ENCODE measurements at regions not wholly inside any gene's neighbourhood (a gene's known extent, or its start where the extent isn't known, plus 50 kb on each side); places are given as distances from the start of the nearest gene placed in this dataset.
A peak's percentile ranks its signal among the peaks of the same experiment; 100 is the strongest.
"Not testable (repeated sequence)": the region's sequence is repeated elsewhere in the genome, so short reads cannot be mapped to it uniquely, and the experiment has no call there.

DNA sequence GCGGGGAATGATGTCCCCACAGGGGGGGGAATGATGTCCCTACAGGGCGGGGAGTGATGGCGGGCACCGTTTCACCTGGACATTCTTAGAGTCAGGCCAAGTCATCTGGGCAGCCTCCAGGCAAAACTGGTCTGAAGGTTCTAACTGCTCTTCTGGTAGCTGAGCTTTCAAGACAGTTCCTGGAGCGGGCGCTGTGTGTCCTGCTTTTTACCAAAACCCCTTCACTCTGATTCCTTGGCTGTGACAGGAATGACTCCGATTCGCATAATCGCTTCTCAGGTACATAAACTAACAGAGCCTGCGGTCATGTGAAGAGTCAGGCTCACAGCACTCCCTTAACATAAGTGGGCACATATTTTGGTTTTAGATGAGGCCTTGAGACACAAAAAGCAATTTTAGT, 836.0 kb downstream of the TRIML1 start:
- DNase-seq = no peak

DNA sequence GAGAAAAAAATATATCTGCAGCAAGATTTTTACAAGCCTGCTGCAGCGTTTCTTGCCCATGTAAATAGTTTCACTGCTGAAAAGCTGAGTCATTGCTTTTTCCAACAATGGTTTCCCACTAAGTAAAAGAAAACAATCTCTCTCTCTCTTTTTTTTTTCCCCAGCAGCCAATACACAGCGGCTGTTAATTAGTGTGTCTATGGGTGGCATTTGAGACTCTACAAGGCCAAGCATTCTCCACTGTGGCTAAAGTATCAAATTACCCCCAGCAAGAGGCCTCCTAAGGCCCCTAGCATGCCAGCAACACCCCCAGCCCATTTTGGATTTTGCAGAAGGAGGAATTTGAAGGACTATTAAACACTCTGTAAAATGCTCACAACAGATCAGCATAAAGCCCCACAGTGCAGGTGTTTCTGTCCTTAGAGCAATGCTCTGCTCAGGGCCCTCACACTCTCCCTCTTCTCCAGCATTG, 837.4 kb downstream of the TRIML1 start:
- DNase-seq = peak; percentile 78

DNA sequence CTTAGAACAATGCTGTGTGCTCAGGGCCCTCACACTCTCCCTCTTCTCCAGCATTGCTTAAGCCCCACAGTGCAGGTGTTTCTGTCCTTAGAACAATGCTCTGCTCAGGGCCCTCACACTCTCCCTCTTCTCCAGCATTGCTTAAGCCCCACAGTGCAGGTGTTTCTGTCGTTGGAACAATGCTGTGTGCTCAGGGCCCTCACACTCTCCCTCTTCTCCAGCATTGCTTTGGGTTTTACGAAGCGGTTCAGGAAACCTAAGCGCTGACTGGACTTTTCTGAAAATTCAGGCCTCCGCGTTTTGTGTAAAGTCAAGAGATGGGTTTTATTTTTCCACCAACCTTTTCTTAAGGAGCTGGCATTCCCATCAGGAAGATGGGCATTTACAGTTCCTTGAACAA, 838.0 kb downstream of the TRIML1 start:
- DNase-seq = peak; percentile 75

DNA sequence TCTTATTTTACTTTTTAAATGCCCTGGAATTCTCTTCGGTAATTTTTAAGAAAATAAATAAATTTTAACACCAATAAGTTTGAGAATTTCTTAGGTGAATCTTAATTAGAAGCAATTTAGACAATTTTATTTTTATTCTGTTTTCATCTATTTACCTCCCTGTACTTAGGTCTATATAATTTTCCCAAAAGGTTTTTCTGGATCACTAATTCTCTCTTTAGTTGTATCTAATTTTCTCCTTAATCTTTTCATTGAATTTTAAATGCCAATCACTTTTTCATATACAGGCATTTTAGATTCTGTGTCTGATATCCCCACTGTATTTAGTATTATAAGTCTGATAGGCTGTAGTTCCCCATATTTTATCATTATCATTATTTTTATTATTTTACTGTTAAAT, 845.3 kb downstream of the TRIML1 start:
- no peak for DNase-seq

DNA sequence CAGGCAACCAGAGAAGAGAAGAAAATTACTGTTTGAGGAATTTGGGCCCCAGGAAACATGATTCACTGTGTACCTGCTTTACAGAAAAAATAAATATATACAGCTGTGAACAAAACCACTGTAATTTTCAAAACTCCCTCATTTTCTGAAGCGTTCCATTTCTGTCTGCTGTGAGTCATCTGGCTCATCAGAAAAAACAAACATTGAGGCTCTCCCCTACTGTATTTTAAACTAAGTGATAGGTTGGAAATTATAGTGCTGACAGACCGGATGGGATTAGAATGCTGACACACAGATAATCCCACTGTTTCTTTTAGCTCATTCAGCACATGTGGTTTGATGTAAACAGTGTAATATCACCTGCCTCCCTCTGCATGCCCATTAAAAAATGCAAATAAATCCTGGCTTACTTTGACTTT, 847.0 kb downstream of the TRIML1 start:
- peak; percentile 86 for DNase-seq

DNA sequence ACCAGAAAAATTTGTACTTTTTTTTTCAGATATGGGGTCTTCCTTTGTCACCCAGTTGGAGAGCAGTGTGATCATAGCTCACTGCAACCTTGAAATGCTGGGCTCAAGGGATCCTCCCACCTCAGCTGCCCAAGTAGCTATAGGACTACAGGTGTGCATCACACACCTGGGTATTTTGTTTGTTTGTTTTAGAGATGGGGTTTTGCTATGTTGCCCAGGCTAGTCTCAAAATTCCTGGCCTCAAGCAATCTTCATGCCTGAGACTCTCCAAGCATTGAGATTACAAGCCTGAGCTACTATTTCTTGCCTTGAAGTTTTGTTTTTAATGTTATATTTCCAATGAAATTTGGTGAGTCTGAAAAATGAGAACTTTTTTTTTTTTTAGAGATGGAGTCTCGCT, 847.8 kb downstream of the TRIML1 start:
- peak; percentile 50 for DNase-seq

DNA sequence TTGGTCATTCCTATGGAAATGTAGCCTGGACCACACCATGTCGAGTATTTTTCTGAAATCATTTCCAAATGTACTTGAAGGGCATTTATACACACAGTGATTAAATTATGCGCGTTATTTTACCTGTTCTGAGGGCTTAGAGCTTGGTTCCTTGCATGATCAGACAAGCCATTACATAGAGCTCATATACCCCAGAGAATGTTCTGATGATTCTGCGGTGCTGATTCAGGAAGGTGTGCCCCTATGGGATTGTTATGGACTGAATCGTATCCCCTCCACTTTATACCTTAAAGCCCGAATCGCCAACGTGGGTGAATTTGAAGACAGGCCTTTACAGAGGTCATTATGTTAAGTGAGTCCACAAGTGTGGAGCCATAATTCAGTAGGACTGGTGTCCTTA, 848.9 kb downstream of the TRIML1 start:
- DNase-seq = no peak

DNA sequence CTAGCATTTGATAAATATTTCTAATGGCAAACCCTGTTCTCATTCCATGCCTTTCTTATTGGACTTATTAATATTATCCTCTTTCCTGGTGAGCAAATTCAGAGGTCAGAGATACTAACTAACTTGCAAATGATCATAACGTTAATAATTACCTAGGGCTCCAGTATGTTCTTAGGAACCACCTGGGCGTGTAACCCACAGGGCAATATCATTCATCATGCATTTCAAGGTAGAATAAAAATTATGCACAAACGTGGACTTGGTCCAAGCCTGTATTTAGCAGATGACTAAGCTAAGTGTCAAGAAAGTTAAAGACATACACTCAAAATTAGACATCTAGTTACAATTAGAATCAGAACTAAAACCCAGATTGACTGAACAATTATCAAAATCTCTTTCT, 850.1 kb downstream of the TRIML1 start:
- DNase-seq = no peak

DNA sequence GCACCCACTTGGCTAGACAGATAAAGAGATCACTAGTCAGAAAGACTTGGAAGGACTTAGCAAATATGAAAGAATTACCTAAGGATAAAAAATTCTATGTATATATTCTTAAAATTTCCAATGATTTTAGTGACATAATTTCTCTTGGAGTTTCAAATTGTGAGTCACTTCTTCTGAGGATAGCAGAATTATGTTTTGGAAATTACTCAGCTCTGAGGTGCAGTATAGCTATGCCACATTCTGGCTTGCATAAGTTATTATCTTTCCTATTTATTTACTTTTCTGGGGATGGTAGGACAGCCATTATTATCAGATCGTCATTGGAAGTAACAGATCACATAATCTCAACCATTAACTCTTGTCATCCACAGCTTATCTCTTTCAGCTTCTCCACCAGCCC, 853.5 kb downstream of the TRIML1 start:
- no peak for DNase-seq

DNA sequence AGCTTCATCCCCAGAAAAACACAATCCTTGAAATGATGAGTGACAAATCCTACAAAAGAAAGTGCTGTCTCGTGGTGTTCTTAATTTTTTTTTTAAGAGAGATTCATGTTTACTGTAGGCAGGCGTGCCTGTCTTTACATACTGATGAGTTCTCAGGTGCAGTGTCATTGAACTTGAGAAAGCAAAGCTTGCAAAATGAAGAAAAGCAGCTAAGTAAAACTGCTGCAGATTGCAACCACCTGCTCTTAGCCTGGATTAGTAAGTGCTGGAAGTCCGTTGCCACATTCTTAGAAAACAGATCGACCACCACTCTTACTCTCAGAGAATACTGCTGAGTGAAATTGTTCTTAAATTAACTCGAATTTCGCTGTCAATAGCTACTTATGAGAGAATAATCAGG, 854.6 kb downstream of the TRIML1 start:
- peak; percentile 85 for DNase-seq

DNA sequence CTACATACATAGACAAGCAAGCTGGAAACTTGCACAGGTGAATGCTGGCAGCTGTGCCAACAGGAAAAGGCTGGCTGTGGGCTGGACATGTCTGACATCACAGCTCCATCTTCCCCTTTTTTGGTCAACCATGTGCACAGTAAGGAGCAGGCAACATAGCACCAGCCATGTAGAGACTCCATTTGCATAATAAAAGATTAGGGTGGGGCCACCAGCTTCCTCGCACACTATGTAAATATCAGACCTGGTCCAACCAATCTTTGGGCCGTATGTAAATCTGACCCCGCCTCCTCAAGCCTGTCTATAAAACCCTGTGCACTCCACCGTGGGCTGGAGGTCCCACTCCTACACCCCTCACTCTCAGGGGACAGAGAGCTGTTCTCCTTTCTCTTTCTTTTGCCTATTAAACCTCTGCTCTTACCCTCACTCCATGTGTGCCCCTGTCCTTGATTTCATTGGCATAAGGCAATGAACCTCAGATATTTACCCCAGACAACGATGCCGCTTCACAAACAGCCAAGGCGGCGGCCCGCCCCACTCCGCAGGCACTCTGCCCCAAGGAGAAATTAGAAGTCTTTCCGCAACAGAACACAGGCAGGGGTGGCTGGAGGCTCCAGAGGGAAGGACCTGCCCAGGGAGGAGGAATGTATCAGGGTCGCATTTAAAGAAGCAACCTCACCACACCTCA, 862.2 kb downstream of the TRIML1 start:
- peak; percentile 20 for DNase-seq

DNA sequence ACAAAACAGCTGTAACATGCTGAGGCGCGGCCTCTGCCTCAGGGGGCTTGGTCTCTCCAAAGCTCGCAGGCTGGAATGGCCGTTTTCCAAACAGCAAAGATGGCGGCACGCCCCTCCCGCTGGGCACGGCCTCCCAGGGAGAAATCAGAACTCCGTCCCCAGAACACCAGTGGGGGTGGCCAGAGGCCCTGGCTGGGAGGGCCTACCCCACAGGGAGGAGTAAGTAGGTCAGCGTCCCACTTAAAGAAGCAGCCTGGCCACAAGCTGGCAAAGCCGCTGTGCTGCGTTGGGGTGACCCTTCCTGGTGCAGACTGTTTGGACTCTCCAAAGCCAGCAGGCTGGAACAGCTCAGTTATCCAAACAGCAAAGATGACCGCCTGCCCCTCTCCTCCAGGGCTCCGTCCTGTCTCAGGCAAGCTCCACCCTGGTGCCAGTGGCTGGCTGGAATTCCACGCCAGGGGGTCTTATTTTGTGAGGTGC, 862.8 kb downstream of the TRIML1 start:
- no peak for DNase-seq

DNA sequence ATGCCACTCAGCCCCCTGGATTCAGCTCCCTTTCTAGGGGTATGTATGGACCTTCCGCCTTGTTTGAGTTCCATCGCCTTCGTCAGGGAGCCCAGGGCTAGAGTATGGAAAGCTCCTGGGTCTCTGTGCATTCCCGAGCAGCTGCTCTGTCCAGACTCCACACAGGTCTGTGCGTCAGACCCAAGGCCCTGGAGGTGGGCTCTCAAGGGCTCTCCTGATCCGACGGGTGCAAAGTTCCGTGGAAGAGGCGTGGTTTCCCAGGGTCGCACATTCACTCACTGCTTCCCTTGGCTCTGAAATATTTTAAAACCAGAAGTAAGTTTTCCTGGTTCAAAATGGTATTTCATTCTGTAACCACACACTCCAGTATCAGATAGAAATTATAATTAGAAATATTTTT, 863.2 kb downstream of the TRIML1 start:
- no peak for DNase-seq

DNA sequence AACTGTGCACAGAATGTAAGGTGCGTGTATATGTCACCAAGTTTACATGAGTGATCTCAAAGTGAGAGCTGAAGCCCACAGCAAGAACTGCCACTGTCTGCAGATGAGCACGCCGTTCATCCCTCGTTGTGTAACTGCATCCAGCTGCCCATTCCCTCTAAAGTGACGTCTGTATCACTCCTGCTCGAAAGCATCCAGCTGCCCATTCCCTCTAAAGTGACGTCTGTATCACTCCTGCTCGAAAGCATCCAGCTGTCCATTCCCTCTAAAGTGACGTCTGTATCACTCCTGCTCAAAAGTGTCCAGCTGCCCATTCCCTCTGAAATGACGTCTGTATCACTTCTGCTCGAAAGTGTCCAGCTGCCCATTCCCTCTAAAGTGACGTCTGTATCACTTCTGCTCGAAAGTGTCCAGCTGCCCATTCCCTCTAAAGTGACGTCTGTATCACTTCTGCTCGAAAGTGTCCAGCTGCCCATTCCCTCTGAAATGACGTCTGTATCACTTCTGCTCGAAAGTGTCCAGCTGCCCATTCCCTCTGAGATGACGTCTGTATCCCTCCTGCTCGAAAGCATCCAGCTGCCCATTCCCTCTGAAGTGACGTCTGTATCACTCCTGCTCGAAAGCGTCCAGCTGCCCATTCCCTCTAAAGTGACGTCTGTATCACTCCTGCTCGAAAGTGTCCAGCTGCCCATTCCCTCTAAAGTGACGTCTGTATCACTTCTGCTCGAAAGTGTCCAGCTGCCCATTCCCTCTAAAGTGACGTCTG, 871.4 kb downstream of the TRIML1 start:
- not testable (repeated sequence) for DNase-seq

DNA sequence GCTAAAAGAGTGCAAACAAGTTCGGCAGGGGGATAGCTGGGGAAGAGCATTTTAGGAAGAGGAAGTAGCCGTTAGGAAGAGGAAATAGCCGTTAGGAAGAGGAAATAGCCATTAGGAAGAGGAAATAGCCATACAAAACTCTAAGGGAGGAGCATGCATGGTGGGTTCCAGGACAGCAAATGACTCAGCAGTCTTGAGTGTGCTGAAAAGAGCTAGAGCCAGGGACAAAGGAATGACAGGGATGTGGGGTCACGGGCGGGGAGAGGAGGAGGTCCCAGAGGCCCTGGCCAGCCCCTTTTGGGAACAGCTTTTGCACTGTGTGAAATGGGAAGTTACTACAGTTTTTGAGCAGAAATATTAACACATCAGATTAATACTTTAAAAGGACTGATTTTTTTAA, 882.6 kb downstream of the TRIML1 start:
- DNase-seq = no peak

DNA sequence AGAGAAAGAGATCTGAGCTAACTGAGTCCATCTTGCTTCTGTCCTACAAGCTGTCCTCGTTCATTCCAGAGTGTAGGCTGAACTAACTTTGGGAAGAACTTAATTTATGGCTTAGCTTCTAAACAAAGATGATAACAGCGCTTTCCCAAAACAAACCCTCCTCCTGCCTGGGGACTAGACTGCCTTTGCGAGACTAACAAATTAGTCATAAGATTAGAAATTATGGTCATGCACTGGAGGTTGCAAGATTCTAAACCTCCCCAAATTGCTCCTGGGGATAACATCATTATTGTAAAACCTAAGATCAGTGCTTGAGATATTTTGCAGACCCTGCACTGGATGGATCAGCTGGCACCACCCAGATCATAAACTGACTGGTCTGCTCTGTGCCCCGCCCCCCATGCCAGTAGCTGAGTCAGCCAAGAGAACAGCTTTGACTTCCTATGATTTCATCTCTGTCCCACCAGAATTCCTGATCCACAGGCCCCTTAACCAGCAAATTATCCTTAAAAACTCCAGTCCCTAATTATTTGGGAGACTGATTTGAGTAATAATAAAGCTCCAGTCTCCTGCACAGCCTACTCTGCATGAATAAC, 883.3 kb downstream of the TRIML1 start:
- DNase-seq = no peak

DNA sequence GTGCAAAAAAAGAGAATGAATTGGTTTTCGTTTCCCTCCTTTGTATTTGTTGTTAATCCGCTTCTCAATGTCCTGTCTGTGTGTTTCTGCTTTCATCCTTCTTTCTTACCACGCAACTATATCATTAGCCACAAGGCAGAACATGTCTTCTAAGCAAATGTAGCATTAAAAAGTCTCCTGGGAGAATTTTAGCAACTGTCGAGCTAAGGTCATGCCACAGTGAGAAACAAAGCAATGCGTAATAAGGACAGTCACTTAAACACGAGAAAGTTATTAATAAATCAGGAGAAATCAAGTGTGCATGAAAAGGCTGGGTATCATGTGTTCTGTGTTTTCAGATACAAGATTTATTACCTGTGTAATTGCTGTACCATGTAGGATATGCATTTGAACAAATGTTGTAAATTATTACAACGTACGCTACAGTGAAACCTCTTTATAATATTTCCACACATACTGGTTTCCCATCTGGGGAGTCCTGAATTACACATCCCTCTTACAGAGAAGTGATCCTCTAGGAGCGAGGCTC, 890.8 kb downstream of the TRIML1 start:
- DNase-seq = no peak

DNA sequence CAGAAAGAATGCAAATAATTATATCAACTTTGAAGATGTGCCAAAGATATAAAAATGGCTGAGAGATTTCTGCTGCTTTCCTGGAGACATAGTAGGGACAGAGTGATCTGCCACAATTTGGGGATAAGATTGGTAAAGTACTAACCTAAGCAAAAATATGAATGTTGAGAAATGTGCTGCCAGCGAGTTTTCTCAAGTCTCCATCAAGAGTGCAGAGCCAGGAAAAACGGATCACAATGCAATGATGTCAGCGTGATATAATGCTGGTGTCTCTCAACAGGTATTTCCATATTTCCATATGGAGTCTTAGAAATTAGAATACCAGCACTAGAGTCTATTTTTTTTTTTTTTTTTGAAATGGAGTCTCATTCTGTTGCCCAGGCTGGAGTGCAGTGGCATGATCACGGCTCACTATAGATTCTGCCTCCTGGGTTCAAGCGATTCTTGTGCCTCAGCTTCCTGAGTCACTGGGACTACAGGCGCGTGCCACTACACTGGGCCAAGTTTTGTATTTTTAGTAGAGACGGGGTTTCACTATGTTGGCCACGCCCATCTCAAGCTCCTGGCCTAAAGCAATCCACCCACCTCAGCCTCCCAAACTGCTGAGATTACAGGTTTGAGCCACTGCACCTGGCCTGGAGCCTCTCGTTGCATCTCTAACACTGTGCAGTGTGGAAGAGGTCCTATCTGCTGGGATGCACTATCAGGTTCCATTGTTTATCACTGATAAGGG, 893.5 kb downstream of the TRIML1 start:
- DNase-seq = peak; percentile 91

DNA sequence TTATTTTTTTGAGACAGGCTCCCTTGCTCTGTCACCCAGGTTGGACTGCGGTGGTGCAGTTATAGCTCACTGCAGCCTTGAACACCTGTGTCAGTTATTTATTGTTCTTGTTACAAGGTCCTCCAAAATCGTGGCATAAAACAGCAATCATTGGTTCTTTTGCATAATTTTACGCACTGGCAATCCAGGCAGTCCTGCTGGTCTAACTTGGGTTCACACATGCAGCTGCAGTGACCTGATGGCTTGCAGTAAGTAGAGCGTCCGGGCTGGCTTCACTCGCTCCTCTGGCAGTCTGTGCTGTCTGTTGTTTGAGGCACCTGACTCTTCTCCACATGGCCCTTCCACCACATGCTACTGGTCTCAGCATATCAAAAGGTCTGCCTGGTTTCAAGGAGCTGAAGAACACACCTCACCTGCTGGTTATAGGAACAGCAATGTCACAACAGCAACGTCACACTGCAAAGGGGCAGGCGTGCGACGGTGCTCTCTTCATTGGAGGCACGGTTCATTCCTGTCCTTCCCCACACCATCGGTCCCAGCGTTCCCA, 894.6 kb downstream of the TRIML1 start:
- no peak for DNase-seq

DNA sequence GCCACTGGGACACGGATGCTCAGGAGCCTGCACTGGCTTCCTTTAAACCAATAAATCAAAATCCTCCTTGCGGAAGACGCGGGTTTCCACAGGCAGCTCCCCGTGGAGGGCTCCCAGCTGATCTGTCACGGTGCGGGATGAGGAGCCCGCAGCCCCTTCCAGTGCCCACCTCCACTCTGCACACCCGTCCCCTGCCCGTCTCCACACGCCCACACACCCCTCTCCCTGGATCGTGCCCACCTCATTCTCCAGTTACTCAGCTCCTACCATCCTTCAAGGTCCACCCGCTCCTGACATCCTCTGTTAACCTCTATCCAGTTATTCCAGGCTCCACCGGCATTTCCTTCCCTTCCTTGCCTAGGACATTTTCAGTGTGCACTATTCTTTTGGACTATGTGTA, 895.9 kb downstream of the TRIML1 start:
- DNase-seq = no peak

DNA sequence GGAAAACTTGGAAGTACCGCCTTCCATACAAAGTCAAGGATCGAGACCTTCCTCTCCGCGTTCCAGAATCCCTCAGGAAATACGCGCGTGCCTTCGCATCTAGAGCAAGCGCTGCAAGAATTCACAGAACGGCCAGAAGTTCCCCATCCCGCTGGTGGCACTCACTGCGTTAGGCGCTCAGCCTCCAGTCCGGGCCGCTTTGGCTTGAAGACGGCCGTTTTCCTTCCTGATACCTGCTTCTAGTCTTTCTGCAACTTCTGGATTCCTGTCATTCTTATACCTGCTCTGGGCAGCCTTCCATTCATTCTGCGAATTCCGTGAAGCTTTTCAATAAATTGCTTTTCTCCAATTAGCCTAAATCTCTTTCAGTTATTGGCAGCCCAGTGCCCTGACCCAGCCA, 896.4 kb downstream of the TRIML1 start:
- DNase-seq = no peak

DNA sequence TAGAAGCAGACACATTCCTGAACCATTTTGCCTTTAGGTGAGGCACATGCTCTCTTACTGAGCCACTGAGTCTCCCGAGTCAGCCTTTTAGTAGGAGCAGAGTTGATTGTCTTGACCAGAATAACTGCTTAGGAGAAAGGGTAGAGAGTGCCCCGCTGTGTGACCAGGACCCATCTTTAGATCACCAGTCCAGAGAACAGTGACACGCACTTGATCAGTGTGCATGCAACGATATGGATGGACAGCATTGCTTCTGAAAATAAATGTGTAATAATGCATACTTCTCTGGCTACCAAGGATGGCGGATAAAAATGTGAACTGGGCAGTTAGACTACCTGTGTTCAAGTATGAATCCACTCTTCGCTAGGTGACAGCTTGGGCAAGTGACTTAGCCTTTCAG, 897.7 kb downstream of the TRIML1 start:
- DNase-seq = no peak

DNA sequence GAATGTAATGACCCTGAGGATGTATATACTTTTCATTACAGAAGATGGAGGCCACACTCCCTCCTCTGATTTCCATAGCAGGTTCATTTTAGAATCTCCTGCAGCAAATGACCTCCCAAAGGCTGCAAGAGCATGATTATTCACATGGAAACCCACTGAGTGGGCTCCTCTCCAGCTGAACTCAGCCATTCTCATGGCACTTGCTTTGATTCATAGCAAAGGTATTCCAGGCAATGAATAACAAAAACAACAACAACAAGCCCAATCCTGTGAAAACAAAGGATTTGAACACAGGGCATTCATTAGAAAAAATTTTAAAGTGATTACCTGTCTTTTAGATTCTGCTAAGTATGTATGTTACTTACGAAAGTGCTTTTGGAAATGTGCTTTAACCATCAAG, 894.0 kb upstream of the FRG1 start:
- DNase-seq = no peak
